GM19467 (cell line): ENCODE measurements at regions not wholly inside any gene's neighbourhood (a gene's known extent, or its start where the extent isn't known, plus 50 kb on each side); places are given as distances from the start of the nearest gene placed in this dataset.
A peak's percentile ranks its signal among the peaks of the same experiment; 100 is the strongest.
"Not testable (repeated sequence)": the region's sequence is repeated elsewhere in the genome, so short reads cannot be mapped to it uniquely, and the experiment has no call there.

ENCODE experiments used
- ATAC-seq: cut with Tn5 transposase; IDR thresholded peaks from one replicate; pipeline ENCODE4 v1.9.1; 2021; ENCODE audit warnings: mild to moderate bottlenecking, moderate library complexity; ENCODE audit not compliant: unreplicated experiment

DNA sequence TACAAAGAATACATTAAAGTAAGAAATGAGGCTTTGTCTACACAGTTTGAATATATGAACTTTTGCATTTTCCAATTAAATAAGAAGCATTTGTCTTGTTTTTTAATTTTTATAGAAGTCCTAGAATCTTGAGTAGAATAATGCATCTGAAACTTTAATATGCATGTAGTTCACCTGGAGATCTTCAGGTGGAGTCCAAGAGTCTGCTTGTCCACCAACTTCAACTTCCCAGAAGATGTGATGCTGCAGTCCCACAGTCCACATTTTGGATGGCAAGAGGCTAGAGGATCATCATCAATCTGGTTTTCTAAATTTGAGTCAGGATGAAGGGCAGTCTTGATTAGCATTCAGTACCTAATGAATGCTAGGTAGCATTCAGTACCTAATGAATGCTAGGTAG lies 357.6 kb upstream of the SOX2 start:
- ATAC-seq = no peak

DNA sequence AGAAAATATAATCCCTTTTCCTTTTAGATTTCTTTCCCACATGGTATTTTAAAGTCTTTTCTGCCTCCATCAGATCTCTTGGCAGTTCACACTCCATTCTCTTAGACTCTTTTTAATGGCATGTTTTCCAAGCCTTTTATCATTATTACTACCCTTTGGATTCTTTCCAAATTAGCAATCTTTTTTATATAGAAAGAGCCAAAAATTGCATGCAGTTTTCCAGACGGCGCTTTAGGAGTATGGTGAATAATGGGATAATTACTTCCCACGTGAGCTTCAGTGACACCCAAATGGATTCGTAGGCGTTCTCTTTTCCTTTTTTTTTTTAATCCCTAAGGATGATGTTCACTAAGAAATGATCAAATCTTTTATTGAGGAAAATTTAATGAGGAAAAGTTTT lies 354.8 kb upstream of the DNAJC19 start:
- ATAC-seq = no peak

DNA sequence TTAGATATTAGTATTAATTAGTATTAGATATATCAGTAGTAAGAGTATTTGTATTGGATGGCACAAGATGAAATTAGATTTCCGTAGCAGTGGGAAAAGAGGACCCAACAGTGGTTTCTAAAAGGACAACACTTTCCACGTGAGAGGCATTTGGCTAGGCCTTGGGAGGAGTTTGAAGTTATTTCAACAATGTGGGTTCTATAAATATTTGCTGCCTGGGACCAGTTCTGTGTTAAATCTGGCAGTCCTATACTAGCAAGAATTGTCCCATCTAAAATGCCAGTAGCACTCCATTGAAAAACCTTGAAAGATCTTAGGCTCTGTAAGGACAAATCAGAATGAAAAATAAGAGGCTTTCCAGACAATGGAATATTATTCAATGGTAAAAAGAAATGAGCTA lies 347.1 kb upstream of the DNAJC19 start:
- ATAC-seq = no peak

DNA sequence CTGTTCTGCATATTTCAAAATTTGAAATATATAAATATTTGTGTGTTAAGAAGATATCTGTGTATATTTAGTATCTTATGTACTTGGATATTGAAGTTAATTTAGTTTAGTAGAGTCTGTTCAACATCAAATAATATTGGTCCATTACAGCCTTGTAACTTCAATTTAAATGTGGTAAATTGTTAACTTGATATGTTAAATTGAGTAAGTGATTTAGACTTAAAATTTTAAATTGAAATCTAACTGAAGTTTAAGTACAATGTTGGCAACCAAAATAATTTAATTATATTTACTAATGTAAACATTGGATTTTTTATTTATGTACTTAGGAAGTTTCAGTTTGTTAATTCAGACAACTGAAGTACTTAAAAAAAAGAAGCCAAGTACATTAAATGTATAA lies 343.9 kb upstream of the DNAJC19 start:
- ATAC-seq = no peak

DNA sequence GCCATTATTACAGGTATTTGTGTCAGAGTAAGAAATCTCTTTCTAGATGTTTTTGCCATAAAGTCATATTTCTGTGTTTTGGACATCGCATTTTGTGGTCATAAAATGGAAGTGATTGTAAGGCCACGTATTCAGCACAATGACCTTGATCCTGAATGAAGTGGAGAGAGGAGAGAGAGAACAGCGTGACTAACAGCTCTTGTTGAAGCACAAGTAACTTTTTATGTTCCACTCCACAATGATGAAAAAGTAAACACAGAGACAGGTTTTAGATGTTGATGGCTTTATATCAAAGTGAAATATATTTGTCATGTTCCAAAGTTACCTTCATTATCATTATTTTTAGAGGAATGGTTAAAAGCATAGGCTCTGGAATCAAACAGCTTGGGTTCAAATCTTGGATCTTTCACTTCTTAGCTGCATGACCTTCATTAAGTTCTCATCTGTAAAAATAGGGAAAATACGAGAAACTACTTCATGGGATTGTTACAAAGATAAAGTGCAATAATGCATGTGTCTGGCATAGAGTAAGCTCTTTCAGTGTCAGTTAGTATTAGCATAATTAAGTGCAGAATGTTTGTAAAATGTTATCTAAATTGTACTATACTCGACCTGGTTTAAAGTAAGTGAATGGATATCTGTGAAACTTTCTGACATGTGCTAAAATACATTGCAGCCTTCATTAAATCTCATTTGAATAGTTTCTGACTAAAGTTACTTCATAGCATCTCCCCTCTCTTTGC lies 341.5 kb upstream of the DNAJC19 start:
- ATAC-seq = no peak

DNA sequence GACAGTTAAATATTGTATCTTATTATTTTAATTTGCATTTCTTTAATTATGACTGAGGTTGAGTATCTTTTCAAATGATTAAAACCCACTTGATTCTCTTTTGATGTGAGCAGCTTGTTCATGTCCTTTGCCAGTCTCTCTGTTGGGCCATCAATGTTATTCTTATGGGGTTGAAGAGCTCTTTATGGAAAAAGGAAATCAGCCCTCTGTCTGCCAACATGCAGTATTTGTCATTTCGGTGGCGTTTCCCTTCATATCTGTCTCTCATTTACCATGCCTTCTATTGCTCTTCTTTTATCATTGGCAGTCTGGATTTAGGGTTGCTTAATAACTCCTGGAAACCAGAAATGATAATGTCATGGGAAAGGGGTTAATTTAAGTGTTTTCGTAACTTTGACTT lies 340.7 kb upstream of the DNAJC19 start:
- ATAC-seq = no peak

DNA sequence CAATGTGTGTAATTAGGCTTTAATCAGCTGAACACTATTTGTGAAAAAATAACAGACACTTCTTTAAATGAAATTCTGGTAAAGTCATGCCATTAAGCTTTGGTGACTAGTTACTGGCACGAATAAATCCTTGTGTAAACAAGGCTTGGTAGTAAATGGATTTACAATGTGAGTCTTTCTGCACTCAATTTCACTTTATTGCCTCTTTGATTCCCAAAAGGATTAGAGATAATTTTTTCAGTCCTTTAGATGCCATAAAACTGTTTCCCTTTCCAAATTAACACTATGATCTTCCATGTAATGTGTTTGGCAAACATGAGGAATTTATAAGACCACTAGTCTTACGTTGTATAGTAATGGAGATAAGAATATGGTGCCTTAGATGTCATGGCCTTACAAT lies 339.5 kb upstream of the DNAJC19 start:
- no peak for ATAC-seq

DNA sequence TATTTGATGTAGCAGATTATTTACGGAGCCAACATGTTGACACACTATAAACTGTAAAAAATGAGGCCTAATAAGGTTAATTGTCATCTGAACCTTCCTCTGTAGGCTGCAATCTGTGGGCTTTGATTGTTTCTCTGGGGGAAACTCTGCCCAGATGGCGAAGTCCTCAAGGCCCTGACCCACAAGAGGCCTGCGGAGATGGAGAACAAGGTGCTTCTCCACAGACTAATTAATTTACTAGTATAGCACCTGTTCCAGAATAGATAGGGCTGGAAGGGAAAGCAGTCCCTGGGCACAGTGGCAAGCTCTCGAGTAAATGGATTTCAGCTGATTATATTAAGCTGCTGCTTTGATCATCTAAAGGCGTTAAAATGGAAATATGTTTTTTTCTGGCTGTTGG lies 338.8 kb upstream of the DNAJC19 start:
- ATAC-seq = no peak

DNA sequence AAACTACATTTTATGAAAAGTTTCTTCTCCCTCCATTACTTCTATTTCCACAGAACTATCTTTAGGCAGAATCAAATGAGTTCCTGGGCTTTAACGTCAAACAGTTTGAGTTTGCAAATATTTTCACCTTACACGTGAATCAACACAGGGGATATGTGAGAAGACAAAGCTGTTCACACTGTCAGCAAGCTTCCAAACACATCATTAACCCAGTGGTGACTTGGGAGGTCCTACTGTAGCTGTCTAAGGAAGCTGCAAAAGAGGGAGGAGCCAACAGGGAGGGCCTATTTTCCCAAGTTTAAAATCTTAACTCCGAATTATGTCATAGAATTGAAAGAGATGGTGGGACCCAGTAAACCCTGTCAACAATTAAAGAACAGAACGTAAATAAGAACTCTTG lies 337.8 kb upstream of the DNAJC19 start:
- no peak for ATAC-seq

DNA sequence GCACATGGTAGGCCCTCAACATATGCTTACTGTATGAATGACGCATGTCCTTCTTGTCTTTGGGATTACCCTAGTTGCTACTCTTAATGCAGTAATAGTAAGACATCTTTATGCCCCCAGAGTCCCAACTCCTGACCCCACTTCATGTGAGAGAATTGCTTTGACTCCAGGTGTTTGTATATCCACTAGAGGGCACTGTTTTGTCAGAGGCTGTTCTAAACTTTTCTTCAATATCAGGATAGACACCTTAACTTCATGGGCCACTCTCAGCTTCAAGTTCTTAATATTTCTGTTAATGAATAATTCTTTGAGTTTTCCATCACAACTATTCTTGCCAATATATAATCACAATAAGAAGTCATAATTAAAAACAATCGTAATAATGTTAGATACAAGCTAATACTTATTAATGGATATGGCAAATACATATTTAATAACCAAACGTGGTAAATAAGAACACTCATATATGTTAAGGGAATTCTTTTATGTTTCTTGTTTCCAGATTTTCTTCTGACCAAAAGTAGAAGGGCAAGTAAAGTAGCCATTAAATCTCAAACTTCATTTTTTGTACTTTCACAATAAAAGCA lies 337.2 kb upstream of the DNAJC19 start:
- ATAC-seq = peak; percentile 77

DNA sequence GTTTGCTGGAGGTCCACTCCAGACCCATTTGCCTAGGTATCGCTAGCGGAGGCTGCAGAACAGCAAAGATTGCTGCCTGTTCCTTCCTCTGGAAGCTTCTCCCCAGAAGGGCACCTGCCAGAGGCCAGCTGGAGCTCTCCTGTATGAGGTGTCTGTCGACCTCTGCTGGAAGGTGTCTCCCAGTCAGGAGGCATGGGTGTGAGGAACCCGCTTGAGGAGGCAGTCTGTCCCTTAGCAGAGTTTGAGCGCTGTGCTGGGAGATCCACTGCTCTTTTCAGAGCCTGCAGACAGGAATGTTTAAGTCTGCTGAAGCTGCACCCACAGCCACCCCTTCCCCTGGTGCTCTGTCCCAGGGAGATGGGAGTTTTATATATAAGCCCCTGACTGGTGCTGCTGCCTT lies 335.0 kb upstream of the DNAJC19 start:
- ATAC-seq = not testable (repeated sequence)

DNA sequence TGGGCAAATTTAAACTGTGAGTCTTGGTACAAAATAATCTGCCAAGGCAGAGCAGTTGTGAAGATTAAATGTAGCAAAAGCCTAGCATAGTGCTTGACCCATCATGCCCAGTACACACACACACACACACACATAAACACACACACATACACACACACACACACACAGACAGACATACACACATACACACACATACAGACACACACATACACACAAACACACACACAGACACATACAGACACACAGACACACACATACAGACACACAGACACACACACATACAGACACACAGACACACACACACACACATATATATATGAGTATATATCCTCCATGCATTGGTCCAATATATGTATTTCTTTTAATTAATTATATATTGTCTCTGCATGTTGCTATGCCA lies 328.8 kb upstream of the DNAJC19 start:
- no peak for ATAC-seq

DNA sequence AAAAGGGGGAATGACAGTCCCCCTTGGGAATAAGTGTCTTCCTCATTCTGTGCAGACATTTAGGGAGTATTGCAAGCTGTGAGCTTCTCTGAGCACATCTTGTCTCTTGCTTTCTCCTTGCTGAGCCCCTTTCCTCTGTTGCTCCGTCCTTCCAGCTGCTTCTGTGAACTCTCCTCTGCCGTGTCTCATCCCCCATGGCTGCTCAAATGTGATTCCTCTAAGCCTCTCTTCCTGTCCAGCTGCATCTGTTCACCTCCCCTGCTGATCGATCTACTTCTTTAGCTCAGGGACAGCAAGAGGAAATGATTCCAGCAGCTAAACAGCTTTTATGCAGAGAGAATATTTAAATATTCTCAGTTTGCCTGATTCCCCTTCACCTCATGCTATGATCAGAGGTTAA lies 328.0 kb upstream of the DNAJC19 start:
- ATAC-seq = no peak

DNA sequence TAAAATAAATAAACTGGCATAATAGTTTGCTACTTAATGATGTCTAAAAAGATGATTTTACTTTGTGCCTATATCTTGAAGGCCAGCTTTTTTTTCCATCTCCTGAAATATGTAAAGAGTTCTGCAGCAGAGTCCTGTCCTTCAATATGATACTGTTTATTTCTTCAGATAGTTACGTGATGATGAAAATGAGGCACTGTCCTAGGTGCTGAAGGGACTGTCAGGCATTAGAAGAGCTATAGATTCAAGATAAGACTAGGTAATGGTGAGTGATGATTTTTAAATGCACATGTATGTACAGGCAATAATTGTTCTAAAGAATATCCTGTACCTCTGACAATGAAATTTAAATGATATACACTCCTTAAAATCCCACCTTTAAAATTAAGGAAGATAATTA lies 326.9 kb upstream of the DNAJC19 start:
- ATAC-seq = no peak

DNA sequence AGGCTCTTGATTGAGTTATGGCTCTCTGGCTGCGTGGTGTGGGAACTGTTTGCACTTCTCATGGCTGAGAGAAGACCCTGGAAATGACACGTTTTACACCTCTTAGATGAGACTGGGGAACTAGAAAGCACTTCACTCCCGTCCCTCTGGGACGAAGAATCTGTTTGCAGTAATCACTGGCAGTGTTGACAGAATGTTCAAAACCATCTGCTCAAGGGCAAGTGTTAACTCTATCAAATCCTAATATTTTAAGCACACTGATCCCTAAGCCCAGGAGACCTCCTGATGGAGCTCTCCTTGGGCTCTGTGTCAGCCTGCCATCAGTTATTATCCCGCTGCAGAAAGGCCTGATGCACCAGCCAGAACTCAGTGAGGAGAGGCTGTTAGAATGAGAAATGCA lies 323.8 kb upstream of the DNAJC19 start:
- ATAC-seq = no peak

DNA sequence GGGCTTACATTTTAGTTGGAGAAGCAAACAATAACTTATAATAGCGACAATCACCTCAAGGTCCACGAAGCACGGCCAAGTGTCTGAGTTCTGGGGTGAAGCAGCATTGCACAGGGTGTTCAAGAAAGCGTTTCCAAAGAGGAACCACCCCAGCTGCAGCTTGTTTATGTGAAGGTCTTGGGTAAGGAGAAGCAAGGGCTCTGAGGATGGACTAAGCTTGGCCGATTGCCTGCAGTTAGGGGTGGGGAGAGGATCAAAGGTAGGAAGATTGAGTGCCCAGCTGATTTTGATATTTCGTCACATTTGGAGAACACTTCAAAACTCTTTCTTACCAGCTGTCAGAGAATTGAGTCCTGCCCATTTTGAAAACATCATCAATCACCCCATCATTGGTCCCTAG lies 321.6 kb upstream of the DNAJC19 start:
- no peak for ATAC-seq

DNA sequence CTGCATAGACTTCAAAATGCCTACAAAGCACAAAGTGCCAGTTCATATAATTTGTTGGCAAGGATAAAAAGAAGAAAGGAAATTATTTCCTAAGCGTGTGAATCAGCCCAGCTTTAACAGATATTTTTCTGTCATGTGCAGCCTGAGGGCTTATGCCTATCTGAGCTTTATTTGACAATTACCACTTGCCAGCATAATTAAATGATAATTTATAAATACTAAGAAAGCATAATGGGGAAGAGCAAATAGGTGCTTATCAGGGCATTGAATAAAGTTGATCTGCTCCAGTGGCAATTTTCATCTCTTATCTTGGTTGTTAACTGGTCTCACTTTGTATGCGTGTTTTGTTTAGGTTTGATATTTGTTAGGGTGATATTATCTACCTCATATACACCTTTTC lies 313.4 kb upstream of the DNAJC19 start:
- ATAC-seq = no peak

DNA sequence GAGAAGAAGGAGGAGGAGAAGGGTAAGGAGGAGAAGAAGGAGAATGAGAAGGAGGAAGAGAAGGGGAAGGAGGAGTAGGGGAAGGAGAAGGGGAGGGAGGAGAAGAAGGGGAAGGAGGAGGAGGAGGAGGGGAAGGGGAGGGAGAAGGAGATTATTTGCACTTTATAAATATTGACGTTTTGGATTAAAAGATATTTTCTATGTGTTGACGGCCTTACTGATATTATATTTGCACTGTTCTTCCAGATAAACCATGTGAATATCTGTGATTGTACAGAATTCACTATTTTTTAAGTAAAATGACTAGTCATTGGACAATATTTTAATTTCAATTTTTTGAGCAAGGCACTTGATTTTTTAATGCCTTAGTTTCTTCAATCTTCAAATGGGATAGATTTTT lies 310.5 kb upstream of the DNAJC19 start:
- ATAC-seq = no peak

DNA sequence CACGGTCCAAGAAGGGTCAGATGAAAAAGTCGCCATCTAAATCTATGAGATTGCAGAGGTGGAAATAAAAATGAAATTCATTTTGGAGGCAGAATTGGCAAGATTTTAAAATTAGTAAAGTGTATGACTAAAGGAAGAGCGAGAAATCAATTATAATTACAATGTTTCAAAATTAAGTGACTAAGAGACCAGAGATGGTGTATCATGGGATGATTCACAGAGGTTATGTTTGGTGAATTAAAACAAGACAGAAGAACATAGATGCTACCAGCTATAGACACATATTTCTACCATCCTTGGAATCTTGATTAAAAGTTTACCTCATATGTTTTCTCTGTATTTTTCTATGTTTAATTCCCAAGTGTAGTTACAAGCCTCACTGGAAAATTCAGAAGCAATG lies 308.9 kb upstream of the DNAJC19 start:
- ATAC-seq = no peak

DNA sequence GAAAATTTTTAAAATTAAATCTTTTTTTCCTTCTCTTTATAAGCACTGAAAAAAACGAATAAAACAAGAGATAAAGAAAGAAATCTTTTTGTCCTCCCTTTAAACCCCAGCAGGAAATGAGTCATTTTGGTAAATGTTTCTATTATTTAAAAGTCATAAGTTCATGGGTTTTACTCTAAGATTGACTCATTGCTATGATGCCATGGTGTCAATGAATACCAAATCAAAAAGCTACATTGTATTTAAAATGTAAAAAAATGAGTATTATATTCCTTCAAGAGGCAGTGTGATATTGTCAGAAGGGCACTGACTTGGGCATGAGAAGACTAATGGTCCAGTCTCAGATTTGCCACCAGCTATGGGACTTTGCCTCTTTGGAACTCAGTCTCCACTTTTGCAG lies 303.4 kb upstream of the DNAJC19 start:
- no peak for ATAC-seq

DNA sequence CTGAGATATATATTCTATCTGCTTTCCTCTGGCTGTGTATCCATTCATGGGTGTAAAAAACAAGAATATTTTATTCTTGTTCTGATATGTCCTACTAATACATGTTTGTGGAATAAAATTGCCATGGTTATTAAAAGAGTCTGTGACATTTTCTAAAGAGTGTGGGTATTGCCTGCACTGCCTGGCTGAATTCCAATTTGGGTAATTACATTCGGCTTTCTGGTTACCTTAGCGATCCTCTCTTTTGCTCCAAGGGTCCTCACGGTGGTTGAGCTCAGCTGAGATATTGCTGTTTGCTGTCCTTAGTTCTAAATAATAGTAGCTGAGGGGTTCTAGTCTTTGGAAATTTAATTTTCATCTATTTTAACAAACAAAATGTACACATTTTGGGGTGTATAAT lies 301.4 kb upstream of the DNAJC19 start:
- no peak for ATAC-seq

DNA sequence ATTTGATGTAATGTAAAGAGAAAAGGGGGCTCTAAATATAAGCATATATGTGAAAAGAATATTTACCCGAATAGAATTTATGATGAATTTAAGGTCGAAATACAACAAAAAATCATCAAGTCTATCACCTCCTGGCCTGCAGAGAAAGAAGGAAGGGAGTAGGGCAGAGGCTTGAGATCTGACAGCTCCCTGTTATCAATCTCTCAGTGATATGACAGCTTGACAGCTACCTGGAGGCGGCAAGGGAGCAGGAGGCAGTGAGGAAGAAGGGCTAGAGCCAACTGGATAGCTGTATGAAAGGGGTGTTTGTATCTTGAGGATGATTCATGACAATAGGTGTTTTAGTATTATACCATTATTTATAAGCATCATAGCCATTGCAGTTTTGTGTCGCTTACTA lies 299.8 kb upstream of the DNAJC19 start:
- no peak for ATAC-seq

DNA sequence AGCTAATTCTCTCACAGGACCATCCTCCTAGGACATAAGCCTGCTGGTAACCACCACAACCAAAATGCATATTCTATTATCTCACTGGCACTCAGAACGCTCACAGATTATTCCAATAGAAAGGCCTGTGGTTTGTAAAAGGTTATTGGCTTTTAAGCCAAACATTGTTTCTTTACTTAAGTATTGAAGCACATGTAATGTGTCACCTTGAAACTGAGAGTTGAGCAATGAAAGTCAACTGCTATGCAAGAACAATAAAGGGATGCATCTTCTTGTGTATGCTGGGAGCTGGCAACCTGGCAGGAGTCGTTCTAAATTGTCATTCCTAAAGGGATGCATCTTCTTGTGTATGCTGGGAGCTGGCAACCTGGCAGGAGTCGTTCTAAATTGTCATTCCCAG lies 298.6 kb upstream of the DNAJC19 start:
- ATAC-seq = no peak
